ENCODE measurements at regions not wholly inside any gene's neighbourhood (a gene's known extent, or its start where the extent isn't known, plus 50 kb on each side); places are given as distances from the start of the nearest gene placed in this dataset.
"Not testable (repeated sequence)": the region's sequence is repeated elsewhere in the genome, so short reads cannot be mapped to it uniquely, and the experiment has no call there.

GRCh38 chr17:62226610-62227240, 153.6 kb upstream of the EFCAB3 start:
- not testable (repeated sequence) for H4K8ac ChIP-seq (ENCODE audit: low read length); DNase-seq; H3K27me3 ChIP-seq (ENCODE audit: control insufficient read depth in 1 of 2, insufficient read depth in 1 of 2, low read length in 2 of 2); H3K4ac ChIP-seq (ENCODE audit: low read depth in 1 of 2, low read length in 2 of 2); H3K9ac ChIP-seq (ENCODE audit: low read length); H2BK15ac ChIP-seq (ENCODE audit: low read depth, poor library complexity, severe bottlenecking); H2AK5ac ChIP-seq (ENCODE audit: low read length, severe bottlenecking); H2BK12ac ChIP-seq (ENCODE audit: low read length in 2 of 2); H3K36me3 ChIP-seq (ENCODE audit: control insufficient read depth in 1 of 2, insufficient read depth in 2 of 2, low read depth in 1 of 2, low read length in 2 of 2); H2BK120ac ChIP-seq (ENCODE audit: low read depth, low read length); H3K4me2 ChIP-seq (ENCODE audit: low read length, poor library complexity, severe bottlenecking); H3K4me1 ChIP-seq (ENCODE audit: control insufficient read depth, insufficient read depth, low read depth, low read length); H4K91ac ChIP-seq (ENCODE audit: low read length); H2BK5ac ChIP-seq (ENCODE audit: low read depth, low read length, poor library complexity, severe bottlenecking); H3K9me3 ChIP-seq (ENCODE audit: control insufficient read depth, low read length); H3K23ac ChIP-seq (ENCODE audit: low read length in 2 of 2); H3K18ac ChIP-seq (ENCODE audit: low read depth in 1 of 2, low read length in 2 of 2); H3K79me1 ChIP-seq (replicated peaks; ENCODE audit: low read length, poor library complexity, severe bottlenecking); H3K4me3 ChIP-seq (ENCODE audit: insufficient read depth in 1 of 2, low read depth in 1 of 2, low read length in 2 of 2); H3K14ac ChIP-seq (ENCODE audit: low read length in 2 of 2); H3K27ac ChIP-seq (ENCODE audit: low read length, poor library complexity, severe bottlenecking); H2AFZ ChIP-seq (ENCODE audit: low read depth, low read length)
- WGBS = no CpG with 5 or more reads among the region's 3 CpGs

- not testable (repeated sequence) for H2BK15ac ChIP-seq (ENCODE audit: low read depth, poor library complexity, severe bottlenecking); H2AK5ac ChIP-seq (ENCODE audit: low read length, severe bottlenecking); H3K4ac ChIP-seq (ENCODE audit: low read depth in 1 of 2, low read length in 2 of 2); H3K14ac ChIP-seq (ENCODE audit: low read length in 2 of 2); H3K27me3 ChIP-seq (ENCODE audit: control insufficient read depth in 1 of 2, insufficient read depth in 1 of 2, low read length in 2 of 2); H3K23ac ChIP-seq (ENCODE audit: low read length in 2 of 2); H3K9me3 ChIP-seq (ENCODE audit: control insufficient read depth, low read length); H2BK5ac ChIP-seq (ENCODE audit: low read depth, low read length, poor library complexity, severe bottlenecking); H3K9ac ChIP-seq (ENCODE audit: low read length); H4K8ac ChIP-seq (ENCODE audit: low read length); H2BK120ac ChIP-seq (ENCODE audit: low read depth, low read length); H3K4me2 ChIP-seq (ENCODE audit: low read length, poor library complexity, severe bottlenecking); H3K36me3 ChIP-seq (ENCODE audit: control insufficient read depth in 1 of 2, insufficient read depth in 2 of 2, low read depth in 1 of 2, low read length in 2 of 2); H3K79me1 ChIP-seq (replicated peaks; ENCODE audit: low read length, poor library complexity, severe bottlenecking); H2BK12ac ChIP-seq (ENCODE audit: low read length in 2 of 2); H2AFZ ChIP-seq (ENCODE audit: low read depth, low read length); DNase-seq; H3K18ac ChIP-seq (ENCODE audit: low read depth in 1 of 2, low read length in 2 of 2); H4K91ac ChIP-seq (ENCODE audit: low read length); H3K4me3 ChIP-seq (ENCODE audit: insufficient read depth in 1 of 2, low read depth in 1 of 2, low read length in 2 of 2); H3K4me1 ChIP-seq (ENCODE audit: control insufficient read depth, insufficient read depth, low read depth, low read length); H3K27ac ChIP-seq (ENCODE audit: low read length, poor library complexity, severe bottlenecking)
- WGBS = 80% methylated on average over 1 of the region's 1 CpG
Observed at GRCh38 chr17:62223585-62223984, 156.8 kb upstream of the EFCAB3 start.

- Histone ChIP-seq H3K23ac (ENCODE audit: low read length in 2 of 2) (no peak overlapping the region), H3K9ac (ENCODE audit: low read length) (no peak overlapping the region), H3K18ac (ENCODE audit: low read depth in 1 of 2, low read length in 2 of 2) (no peak overlapping the region), H3K36me3 (ENCODE audit: control insufficient read depth in 1 of 2, insufficient read depth in 2 of 2, low read depth in 1 of 2, low read length in 2 of 2) (no peaks in the 10 kb centered on the region), H3K4me2 (ENCODE audit: low read length, poor library complexity, severe bottlenecking) (no peak overlapping the region), H3K4me1 (ENCODE audit: control insufficient read depth, insufficient read depth, low read depth, low read length) (no peaks in the 10 kb centered on the region), H3K27me3 (ENCODE audit: control insufficient read depth in 1 of 2, insufficient read depth in 1 of 2, low read length in 2 of 2) (peaks cover 0 to 3% of the 10 kb centered on the region in 2 experiments), H2AK5ac (ENCODE audit: low read length, severe bottlenecking) (no peak overlapping the region), H3K4ac (ENCODE audit: low read depth in 1 of 2, low read length in 2 of 2) (no peak overlapping the region), H2AFZ (ENCODE audit: low read depth, low read length) (no peak overlapping the region), H3K79me1 (replicated peaks; ENCODE audit: low read length, poor library complexity, severe bottlenecking) (no peaks in the 10 kb centered on the region), H2BK12ac (ENCODE audit: low read length in 2 of 2) (no peak overlapping the region), H3K27ac (ENCODE audit: low read length, poor library complexity, severe bottlenecking) (no peak overlapping the region), H4K8ac (ENCODE audit: low read length) (no peak overlapping the region), H3K9me3 (ENCODE audit: control insufficient read depth, low read length) (no peaks in the 10 kb centered on the region), H2BK5ac (ENCODE audit: low read depth, low read length, poor library complexity, severe bottlenecking) (no peak overlapping the region), H2BK15ac (ENCODE audit: low read depth, poor library complexity, severe bottlenecking) (no peak overlapping the region), H4K91ac (ENCODE audit: low read length) (no peak overlapping the region), H3K4me3 (ENCODE audit: insufficient read depth in 1 of 2, low read depth in 1 of 2, low read length in 2 of 2) (no peak overlapping the region), H2BK120ac (ENCODE audit: low read depth, low read length) (no peak overlapping the region), H3K14ac (ENCODE audit: low read length in 2 of 2) (no peak overlapping the region)
- WGBS = 97% methylated on average over 6 of the region's 7 CpGs
- DNase-seq = no peak
Observed at GRCh38 chr17:62219221-62219899, 154.3 kb upstream of the MED13 start.

GRCh38 chr17:62216847-62217246, 151.8 kb upstream of the MED13 start:
- Histone ChIP-seq H3K79me1 (replicated peaks; ENCODE audit: low read length, poor library complexity, severe bottlenecking) (no peaks in the 10 kb centered on the region), H2BK120ac (ENCODE audit: low read depth, low read length) (no peak overlapping the region), H2BK15ac (ENCODE audit: low read depth, poor library complexity, severe bottlenecking) (no peak overlapping the region), H3K36me3 (ENCODE audit: control insufficient read depth in 1 of 2, insufficient read depth in 2 of 2, low read depth in 1 of 2, low read length in 2 of 2) (no peaks in the 10 kb centered on the region), H3K27me3 (ENCODE audit: control insufficient read depth in 1 of 2, insufficient read depth in 1 of 2, low read length in 2 of 2) (peaks cover 0 to 6% of the 10 kb centered on the region in 2 experiments), H3K4me2 (ENCODE audit: low read length, poor library complexity, severe bottlenecking) (no peak overlapping the region), H3K9ac (ENCODE audit: low read length) (no peak overlapping the region), H3K4me3 (ENCODE audit: insufficient read depth in 1 of 2, low read depth in 1 of 2, low read length in 2 of 2) (no peak overlapping the region), H3K27ac (ENCODE audit: low read length, poor library complexity, severe bottlenecking) (no peak overlapping the region), H4K91ac (ENCODE audit: low read length) (no peak overlapping the region), H4K8ac (ENCODE audit: low read length) (peak overlapping the region; percentile 23), H3K9me3 (ENCODE audit: control insufficient read depth, low read length) (no peaks in the 10 kb centered on the region), H2BK12ac (ENCODE audit: low read length in 2 of 2) (no peak overlapping the region), H2AFZ (ENCODE audit: low read depth, low read length) (no peak overlapping the region), H3K14ac (ENCODE audit: low read length in 2 of 2) (no peak overlapping the region), H2BK5ac (ENCODE audit: low read depth, low read length, poor library complexity, severe bottlenecking) (no peak overlapping the region), H2AK5ac (ENCODE audit: low read length, severe bottlenecking) (no peak overlapping the region), H3K4ac (ENCODE audit: low read depth in 1 of 2, low read length in 2 of 2) (no peak overlapping the region), H3K4me1 (ENCODE audit: control insufficient read depth, insufficient read depth, low read depth, low read length) (no peaks in the 10 kb centered on the region), H3K23ac (ENCODE audit: low read length in 2 of 2) (no peak overlapping the region), H3K18ac (ENCODE audit: low read depth in 1 of 2, low read length in 2 of 2) (no peak overlapping the region)
- DNase-seq = no peak
- 92% methylated on average over 8 of the region's 8 CpGs for WGBS

Measured in mesenchymal stem cell (in vitro differentiated cells and primary cell).